Stimulated activated CD8-positive, alpha-beta memory T cell treated with anti-CD3 and anti-CD28 coated beads, Interleukin-15, amount 100 ng/mL, for 1 hour (primary cell): ENCODE measurements at regions not wholly inside any gene's neighbourhood (a gene's known extent, or its start where the extent isn't known, plus 50 kb on each side); places are given as distances from the start of the nearest gene placed in this dataset.
A peak's percentile ranks its signal among the peaks of the same experiment; 100 is the strongest.

Source experiments
- DNase-seq: peaks from one replicate; pipeline ENCODE4 v3.0.0-alpha.2; 2020; ENCODE audit warnings: low read depth

- DNase-seq, result no peak
These were observed 294.7 kb downstream of the FBXO15 start for GRCh38 chr18:73852789-73853549.

- no peak for DNase-seq
These were observed 296.9 kb downstream of the FBXO15 start for GRCh38 chr18:73850782-73851181.

- no peak for DNase-seq
These were observed 299.0 kb downstream of the FBXO15 start for GRCh38 chr18:73848656-73849055.

- no peak for DNase-seq
These were observed 304.2 kb downstream of the FBXO15 start for GRCh38 chr18:73843455-73843854.

DNA sequence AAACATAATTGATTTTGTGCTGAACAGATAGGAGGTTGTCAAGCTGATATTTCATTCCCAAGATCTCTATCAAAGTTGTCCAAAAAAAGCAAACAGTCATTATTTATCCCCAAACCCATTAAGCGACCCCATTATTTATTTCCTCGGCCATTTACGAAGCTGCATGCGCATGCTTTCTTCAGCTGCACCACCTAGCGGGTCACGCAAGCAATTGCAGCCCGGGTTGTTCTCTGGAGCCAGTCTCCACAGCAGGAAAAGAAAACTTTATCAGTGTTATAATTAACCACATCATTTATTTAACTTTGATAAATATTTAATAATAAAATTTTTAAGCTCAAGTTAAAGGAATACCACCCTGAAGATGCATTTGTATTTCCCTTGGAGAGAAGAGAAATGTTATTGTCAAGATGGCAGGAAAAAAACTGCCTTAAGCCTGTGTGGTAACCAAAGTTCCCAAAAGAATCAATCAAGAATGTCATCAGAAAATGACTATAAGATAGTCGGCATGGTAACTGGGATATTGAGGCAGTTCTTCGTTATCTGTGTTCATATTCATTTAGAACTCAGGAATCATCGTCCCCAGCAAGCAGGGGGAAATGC is 304.7 kb downstream of the FBXO15 start:
- DNase-seq, result peak; percentile 9

- DNase-seq, result no peak
These were observed 306.0 kb downstream of the FBXO15 start for GRCh38 chr18:73841661-73842060.

DNA sequence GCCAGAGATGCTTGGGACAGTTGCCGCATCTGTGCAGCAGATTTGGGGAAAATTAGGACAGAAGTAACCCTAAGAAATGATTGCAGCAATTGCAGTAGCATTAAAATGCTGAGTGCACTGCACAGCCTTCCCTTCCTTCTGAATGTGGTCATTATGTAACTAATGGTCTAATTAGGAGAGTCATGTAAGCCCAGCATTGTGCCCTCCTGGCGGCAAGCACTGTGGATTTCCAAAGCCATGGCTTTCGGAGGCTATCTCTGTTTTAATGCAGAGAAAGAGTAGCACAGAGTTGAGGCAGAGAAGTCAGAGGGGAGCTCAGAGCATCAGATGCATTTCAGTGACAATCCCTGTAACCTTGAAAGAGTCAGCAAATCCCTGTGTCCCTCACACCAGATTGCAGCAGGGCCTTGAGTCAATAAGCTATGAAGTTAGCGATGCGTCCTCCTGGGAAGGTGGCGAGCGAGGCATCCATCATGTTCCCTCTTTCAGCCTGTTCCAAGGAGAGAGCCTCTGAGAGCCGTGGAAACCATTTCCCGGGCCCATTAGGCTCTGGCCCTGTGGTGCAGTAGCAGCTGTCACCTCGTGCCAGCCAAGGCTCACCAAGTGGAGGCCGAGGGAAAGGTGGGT is 307.2 kb downstream of the FBXO15 start:
- DNase-seq, result no peak

DNA sequence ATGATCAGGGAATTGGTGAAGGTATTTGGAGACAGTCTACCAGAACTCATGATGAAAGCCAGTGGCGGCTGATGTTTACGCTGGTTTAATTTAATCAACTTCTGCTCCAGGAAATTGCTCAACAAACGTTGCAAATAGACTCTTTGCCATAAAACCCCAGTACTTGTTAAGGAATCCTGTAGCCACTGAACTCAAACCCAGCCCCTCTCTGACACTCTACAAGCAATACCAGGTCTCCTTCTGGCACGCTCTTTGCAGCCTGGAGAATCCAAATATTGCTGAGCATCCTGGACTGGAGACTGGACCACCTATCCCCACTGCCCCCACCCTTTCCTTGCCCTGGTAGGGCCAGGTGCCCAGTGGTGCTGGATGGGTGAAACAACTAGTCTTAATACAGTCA is 308.2 kb downstream of the FBXO15 start:
- DNase-seq, result no peak

DNA sequence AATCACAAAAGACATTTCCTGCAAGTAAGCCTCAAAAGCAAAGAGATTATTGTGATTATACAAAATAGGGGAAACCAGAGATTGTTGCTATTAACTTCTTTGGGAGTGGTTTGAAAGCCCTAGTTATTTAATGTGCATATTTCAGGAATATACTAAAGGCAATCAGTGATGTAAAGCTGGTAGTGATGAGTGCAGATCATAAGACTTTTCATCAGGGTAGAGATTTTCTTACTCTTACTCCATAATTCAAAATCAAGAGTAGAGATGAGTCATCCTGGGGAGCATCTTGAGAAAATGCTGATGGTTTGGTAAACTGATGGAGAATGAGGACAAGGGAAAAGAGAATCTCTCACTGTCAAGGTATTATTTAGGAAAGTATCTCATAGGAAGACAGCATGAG is 309.5 kb downstream of the FBXO15 start:
- no peak for DNase-seq

- DNase-seq, result no peak
These were observed 311.8 kb downstream of the FBXO15 start for GRCh38 chr18:73835656-73836364.

DNA sequence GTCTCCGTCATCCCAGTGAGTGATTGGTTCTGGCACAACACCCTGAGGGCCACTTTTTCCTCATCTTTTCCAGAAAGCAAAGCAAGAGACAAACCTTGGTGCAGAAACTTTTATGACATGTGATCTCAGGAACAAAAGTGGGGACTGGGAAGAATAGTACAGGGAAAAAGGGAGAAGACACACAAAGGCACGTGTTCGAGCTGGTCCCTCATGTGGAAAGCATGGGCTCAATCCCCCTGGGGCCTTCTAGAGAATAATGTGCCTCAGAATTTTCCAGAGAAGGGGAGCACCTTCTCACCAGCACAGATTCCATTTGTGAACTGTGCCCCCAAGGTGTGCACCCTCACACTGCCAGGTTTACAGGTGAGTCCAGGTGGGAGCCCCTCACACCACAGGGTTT is 312.6 kb downstream of the FBXO15 start:
- no peak for DNase-seq

DNA sequence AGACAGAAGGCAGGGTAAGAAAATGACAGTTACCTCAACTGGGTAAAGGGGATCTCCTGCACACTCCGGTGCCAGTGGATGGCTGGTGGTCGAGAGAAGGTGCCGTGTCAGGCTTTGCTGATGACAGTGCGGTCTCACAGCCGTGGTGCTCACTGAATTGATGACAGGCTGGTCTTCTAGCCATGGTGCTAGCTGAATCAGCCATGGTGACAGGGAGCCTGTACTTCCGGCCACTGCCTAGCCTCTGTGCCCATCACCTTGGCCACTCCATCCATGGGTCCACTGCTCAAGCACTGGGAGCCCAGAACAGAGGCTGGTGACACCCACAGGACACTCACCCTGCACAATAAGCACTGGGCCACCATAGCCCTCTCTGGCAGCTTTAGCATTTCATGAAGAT is 315.9 kb downstream of the FBXO15 start:
- DNase-seq, result no peak

GRCh38 chr18:73829146-73829545 is 318.5 kb downstream of the FBXO15 start:
- no peak for DNase-seq

DNA sequence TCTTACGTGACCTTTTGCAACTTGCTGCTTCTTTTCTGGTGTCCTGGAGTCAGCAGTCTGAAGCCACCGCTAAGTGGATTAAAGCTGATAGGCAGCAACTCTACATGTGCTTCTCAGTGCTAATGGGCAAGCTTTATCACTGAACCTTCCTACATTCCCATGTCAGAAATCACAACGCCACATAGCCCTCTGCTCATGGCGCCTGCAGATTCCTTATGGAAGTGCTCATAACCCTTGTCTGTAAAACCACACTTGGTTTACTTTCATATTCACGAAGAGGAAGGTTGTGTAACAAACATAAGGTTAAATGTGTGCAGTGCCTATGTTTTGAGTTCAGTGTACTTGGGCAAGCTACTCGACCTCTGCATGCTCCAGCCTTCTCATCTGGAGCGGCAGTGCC is 319.8 kb downstream of the FBXO15 start:
- DNase-seq, result no peak

DNA sequence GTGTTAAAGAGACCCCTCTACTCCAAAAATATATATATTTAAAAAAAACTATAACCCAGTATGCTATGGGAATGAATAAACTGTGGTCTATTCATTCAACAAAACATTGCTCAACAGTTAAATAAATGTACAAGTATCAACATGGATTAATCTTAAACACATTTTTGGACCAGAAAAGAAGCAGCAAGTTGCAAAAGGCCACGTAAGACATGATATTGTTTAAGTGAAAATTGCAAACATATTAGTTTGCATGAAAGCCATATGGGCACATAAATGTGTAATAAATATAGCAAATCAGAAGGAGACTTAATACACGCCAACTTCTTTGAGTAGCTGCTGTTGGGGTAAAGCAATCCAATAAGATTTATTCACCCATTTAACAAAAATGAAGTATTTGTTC is 321.5 kb downstream of the FBXO15 start:
- DNase-seq, result no peak

DNA sequence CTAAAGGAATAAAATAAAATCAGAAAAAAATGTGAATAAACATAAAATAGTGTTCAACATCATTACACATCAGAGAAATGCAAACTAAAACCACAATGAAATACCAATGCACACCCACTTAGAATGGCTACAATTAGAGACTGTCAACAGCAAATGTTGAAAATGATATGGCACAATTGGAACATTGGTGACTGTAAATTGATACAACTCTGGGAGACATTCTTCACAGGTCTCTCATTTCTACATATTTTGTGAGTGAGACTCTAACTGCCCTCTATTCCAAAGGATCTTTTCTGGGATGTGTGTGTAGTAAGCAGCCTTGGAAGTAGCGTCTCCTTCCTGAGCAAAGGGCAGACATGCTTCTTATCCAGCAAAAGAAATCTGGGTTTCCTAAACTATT is 323.0 kb downstream of the FBXO15 start:
- no peak for DNase-seq

GRCh38 chr18:73812423-73812822 is 335.2 kb downstream of the FBXO15 start:
- no peak for DNase-seq

DNA sequence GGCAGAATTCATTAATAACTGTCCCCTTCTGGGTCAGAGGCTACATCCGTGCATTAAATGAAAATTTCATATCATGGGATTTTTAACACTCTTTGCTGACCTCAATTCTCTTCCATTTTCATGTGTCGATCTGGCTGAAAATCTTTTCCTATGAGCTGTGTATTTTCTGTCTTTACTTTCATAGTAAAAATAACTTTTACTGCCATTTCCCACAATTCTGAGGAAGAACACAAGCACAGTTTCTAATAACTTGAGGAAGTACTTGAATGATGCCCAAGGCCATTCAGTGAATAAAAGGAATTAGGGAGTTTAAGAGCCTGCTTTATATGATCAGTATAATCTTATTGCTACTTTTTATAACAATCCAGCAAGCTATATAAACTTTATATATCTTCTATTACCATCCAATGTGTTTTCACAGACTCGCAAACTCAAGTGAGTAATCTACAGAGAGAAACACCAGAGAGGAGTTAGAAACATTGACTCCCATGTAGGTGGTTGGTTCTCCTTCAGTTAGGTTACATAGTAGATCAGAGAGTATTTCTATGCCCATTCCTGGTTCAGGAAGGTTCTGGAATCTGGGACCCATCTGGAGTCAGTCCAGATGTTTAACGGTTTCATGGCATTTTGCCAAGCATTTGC is 340.0 kb downstream of the FBXO15 start:
- DNase-seq, result no peak

GRCh38 chr18:73805991-73806390 is 341.6 kb downstream of the FBXO15 start:
- no peak for DNase-seq

GRCh38 chr18:73797419-73797818 is 350.2 kb downstream of the FBXO15 start:
- no peak for DNase-seq

DNA sequence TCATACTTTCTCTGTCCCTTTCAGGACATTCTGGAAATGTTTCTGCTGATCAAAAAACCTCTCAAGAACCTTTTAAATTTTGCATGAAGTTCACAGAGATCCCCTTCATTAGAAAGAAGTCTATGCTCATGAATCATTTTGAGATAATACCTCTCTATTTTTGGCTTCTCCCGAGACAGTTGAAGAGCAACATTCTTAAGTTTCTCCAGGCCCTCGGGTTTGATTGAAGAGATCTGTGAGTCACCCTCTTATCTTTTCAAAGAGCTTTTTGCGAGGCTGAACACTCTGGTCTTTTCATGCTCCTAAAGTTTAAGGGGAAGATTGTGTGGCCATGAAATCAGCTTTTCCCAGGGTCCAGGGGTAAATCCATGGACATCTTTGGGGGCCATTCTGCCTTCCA is 354.2 kb downstream of the FBXO15 start:
- DNase-seq, result no peak

GRCh38 chr18:73791081-73791480 is 356.6 kb downstream of the FBXO15 start:
- DNase-seq, result no peak
